NCI-H2081 (cell line): ENCODE measurements at regions not wholly inside any gene's neighbourhood (a gene's known extent, or its start where the extent isn't known, plus 50 kb on each side); places are given as distances from the start of the nearest gene placed in this dataset.
"Not testable (repeated sequence)": the region's sequence is repeated elsewhere in the genome, so short reads cannot be mapped to it uniquely, and the experiment has no call there.

ENCODE experiments used
- DNase-seq, 2 experiments: peaks; one replicate each; lab custom pipeline; 2025; lab: John Stamatoyannopoulos, UW

DNA sequence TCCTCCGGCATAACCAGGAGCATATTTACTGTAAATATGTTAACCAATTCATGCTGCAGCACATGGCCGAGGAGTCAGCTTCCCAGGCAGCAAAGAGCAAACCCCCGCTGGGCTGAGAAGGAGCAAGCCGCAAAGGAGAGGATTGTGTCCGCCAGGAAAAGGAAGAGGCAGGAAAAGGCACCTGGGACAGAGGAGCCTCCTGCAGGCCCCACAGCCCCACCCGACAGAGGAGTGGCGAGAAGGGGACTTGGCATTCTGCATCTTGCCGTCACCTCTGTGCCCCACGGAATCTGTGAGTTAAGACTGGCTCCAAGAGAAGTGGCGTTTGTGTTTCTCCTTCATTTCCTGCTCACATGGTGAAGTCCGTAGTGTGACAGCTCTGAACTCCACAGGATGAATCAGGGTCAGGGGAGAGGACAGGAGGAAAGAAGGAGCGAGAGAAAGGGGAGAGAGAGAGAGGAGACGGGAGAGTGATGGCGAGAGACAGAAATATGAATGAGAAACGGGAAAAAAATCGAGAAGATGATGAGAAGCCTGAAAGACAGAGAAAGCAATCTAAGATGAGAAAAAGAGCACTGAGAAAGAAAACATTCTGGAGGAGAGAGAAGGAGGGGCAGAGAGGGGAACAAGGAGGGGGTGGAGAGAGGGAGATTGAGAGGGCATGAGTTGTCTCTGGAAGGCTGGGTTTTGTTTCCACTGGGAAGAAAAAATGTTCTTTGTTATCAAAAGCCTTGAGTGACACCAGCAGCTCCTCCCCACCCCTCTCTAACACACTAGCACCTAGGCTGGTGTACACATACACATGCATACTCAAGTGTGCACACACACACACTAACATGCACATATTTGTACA, 489.6 kb downstream of the MN1 start:
- DNase-seq: no peak

DNA sequence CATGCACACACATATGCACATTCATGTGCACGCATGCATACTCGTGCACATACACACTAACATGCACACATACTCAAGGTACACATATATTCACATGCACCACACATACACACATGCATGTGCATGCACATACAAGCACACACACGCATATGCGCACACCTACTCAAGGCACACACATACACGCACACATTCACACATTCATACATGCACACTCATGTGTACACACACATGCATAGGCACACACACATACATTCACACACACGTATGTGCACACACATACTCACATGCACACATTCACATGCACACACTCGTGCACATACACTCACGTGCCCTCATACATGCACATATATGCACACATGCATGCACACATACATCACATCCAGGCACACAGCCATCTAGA, 489.0 kb downstream of the MN1 start:
- no peak for DNase-seq

DNA sequence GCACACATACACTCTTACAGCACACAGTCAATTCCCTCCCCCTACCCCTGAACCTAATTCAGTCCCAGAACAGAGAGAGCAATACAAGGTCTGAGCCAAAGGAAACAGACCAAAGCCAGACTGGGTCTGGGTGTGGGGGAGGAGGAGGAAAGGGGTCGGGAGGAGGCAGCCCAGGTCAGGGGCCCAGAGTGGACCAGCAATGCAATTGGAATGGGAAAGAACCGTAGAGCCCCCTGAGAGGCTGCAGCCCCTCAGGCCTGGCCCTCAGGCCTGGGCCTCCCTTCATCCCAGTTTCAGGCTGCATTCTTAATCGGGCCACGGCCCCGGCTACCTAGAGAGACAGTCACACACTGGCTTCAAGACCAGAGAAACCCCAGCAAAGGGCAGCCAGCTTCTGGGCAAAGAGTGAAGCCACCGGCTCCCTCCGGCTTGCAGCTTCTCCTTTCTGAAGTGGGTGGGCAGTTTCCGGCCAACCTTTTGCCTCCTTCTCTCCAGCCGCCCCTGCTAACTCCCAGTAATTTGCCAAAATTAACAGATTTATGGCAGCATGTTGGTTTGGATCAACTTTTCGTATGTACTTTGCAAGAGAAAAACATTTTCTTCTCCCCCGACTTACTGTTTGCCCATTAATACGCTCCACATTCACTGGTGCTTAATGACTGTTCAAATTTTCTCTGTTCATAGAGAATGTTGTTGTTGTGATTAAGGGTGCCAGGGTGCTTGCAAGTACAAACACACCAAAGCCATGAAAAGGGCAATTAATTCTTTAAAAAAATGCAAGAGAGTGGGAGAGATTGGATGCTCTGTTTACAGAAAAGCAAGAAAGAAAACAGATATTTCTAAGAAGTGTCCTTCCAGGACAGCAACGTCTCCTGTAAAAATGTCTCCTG, 488.3 kb downstream of the MN1 start:
- no peak for DNase-seq

DNA sequence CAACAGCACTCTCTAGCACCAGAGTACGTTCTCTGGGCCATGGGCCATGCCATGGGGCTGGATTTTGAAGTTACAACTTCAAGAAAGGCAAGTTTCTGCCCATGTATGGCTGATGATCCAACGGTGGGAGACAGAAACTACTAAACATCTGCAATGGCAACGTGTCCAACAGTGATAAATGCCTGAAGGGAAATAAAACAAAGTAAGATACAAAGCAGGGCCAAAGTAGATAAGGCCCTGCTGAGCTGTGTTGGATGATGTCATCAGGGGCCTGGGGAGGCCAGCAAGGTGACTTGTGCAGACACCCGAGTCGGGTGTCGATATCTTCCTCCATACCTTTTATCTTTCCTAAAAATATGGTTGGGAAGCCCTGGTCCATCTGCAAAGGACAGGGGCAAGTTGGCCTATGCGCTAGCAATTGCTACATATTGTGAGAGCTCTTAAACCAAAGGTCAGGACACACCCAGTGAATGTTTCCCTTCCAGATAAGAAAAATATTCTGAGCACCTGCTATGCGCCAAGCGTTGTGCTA, 487.2 kb downstream of the MN1 start:
- no peak for DNase-seq

DNA sequence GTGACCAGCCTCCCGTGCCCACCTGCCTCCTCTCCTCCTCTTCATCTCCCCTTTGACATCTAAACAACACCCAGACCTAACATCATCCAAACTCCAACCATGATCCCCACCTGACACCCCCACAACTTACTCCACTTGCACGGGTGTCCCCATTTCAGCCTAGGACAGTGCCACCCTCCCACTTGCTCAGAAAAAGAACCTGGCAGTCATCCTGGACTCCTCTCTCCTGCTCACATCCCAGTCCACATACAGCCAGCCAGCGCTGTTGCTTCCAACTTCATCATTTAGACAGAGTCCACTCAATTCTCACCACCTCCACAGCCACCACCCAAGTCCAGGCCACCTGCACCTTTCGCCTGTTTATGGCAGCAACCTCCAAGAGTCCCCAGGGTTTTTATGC, 485.7 kb downstream of the MN1 start:
- no peak for DNase-seq

DNA sequence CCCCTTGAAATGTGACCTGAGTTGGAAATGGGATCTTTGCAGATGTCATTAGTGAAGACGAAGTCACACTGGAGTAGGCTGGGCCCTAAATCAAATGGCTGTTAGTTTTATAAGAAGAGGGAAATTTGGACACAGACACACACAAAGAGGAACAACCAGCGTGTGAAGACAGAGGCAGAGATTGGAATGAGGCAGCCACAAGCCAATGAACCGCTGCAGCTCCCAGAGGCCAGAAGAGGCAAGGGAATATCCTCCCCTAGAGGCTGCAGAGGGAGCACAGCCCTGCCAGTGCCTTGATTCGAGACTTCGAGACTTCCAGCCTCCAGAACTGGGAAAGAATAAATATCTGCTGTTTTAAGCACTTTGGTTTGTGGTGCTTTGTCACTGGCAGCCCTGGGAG, 484.5 kb downstream of the MN1 start:
- no peak for DNase-seq

GRCh38 chr22:27317971-27318428, 483.6 kb downstream of the MN1 start:
- no peak for DNase-seq

DNA sequence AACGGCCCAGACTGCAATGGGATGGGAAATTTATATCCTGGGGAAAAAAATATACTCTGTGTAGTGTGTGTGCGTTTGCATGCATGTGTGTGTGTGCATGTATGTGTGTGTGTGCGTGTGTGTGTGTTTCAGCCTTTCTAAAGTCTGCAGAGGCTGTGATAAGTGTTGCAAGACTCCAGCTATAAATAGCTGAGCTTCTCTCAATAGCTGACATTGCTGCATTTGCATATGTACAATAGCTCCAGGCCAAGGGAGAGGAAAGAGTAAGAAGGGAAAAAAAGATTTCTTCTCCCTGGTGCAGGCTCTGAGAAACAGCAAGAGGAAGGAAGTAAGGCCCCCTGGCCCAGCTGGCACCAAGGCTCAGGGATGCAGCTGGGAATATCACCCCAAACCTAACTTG, 483.0 kb downstream of the MN1 start:
- DNase-seq: no peak

DNA sequence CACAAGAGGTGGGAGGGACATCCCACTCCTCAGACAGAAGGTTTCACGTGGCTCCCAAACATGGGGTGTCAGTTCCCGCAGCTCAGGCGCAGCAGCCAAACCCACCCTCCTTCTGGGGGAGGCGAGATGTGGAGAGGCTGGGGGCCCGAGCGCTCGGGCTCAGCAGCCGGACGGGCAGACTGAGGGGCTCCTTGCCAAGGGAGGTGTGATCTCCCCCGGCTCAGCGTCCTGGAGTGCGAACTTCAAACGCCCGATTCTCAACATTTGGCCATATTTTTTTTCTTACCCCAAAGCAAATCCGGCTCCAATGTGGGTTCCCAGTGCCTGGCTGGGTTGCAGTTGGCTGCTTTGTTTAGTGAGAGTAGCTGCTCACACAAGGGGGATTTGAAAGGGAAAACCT, 477.9 kb downstream of the MN1 start:
- no peak for DNase-seq

DNA sequence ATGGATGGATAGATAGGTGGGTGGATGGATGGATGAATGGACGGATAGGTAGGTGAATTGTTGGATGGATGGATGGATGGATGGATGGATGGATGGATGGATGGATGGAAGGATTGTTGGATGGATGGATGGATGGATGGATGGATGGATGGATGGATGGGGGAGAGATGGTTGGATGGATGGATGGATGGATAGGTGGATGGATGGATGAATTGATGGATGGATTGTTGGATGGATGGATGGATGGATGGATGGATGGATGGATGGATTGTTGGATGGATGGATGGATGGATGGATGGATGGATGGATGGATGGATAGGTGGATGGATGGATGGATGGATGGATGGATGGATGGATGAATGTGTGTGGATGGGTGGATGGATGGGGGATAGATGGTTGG, 476.6 kb downstream of the MN1 start:
- not testable (repeated sequence) for DNase-seq

DNA sequence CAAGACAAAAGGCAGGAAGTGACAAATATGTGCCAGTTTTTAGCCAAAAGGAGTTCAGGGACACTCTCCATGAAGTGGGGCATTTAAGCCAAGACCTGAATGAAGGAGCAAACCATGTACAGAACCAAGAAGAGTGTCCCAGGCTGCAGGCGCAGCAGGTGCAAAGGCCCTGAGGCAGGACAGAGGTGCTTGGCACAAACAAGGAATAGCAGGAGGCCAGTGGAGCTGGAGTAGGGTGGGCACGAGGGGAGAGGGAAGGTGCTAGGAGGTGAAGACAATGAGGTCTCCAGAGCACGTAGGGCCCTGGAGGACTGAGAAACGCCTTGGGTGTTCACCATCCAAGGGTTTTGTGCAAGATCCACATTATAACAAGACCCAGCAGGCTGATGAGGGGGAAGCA, 474.1 kb downstream of the MN1 start:
- DNase-seq: no peak

DNA sequence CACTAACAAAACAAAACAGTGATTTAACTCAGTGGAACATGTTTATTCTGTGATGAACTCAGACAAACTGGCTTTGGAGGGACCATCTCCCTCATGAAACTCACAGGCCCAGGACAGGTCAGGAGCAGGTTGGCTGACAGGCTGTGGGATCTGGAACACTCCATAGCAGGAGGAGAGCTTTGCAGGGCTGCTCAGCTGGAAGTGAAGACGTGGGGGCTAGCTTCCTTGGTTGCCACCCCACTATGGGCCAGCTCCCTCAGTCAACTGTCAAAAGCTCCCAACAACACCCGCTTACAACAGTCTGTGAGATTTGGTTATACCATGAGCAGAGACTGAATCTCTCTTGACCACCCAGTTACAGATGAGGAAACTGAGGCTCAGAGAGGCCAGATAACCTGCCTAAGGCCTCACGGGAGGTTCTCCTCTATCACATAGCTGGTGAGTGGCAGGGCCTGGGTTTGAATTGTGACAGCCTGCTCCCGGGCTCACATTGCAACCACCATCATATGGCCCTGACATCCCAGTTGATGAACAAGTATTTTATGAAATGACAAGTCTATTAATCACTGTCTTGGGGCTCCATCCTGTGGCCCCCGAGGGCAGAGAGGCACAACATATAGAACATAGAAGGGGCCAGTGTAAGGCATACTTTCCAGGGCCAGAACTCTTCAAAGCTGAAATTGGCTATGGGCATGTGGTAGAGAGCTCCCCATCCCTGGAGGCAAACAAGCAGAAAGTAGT, 473.4 kb downstream of the MN1 start:
- DNase-seq: no peak

DNA sequence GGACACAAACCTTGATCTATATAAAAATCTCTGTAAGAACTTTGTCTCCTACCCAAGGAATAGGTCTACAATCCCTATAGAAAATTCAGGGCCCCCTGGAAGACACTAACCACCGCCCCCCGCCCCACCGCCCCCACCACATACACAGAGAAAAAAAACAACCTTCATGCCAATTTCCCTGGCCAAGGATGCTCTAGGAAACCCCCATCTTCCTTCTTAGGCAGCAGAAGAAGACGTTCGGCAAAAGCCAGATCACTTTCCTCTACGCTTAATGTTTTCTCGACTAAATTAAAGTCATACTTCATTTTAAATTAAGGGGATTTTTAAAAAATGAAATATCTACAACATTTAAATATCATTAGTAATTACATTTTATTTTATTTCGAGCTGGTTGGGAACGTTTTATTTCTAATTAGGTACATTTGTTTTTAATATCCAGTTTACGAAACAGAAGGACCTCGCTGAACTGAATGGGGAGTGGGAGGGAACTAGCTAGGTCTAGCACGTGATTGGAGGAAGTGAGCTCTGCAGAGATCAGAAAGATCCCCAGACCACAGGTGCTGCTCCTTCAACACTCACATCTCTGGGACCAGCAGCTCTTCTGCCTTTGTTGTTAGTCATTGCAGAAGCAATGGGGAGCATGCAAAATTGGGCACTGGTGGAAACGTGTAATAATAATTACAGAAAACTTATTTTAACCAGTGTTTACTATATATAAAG, 472.3 kb downstream of the MN1 start:
- DNase-seq: no peak

DNA sequence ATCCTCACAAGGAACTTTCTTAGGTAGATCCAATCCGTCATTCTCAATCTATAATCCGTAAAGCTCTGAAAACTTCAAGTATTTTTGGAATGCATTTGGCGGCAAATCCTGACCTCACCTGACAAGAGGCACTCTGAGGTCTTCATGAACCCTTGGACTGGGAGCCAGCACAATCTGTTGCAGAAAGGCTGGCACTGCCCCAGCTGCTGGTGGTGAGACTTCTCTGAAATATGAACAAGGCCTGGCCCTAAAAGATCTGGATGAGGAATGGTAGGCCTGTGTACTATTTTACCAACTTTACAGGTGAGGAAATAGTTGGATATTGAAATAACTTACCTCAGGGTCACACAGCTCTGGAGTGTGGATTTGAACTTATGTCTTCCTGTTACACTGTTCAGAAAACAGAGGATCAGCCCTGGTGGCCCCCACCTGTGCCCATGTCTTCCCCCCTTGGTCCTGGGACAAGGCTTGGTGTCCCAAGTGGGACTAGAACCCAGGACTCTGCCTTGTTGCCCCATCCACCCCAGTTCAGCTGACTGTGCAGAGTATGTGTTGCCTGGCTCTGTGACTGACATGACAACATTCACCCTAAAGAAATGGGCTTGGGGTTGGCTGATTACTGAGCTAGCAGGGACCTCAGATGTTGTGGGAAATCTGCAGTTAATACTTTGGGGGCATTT, 471.4 kb downstream of the MN1 start:
- no peak for DNase-seq

GRCh38 chr22:27331526-27332281, 469.9 kb downstream of the MN1 start:
- peak in 1 of 2 experiments; percentile 22 for DNase-seq

DNA sequence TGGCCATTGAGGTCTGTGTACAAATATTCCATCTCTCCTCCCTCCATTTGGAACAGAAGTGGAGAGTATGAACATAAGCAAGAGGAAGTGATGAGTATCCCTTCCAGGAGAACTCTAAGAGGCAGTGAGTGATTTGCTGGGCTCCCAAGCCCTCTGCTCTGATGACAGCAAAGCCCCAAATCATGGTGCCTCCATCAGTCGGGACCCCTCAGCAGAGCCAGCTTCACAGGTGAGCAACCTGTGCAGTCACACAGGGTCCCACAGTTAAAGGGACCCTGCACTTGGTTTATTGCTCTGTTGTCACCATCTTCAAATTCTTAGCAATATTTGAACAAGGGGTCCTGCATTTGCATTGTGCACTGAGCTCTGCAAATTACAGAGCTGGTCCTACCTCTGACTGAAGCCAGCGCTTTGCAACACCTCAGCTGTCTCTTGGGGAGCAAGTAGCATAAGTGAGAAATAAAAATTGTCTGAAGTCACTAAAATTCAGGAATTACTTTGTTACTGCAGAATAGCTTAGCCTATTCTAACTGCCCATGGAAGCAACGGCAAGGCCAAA, 466.4 kb downstream of the MN1 start:
- DNase-seq: no peak

DNA sequence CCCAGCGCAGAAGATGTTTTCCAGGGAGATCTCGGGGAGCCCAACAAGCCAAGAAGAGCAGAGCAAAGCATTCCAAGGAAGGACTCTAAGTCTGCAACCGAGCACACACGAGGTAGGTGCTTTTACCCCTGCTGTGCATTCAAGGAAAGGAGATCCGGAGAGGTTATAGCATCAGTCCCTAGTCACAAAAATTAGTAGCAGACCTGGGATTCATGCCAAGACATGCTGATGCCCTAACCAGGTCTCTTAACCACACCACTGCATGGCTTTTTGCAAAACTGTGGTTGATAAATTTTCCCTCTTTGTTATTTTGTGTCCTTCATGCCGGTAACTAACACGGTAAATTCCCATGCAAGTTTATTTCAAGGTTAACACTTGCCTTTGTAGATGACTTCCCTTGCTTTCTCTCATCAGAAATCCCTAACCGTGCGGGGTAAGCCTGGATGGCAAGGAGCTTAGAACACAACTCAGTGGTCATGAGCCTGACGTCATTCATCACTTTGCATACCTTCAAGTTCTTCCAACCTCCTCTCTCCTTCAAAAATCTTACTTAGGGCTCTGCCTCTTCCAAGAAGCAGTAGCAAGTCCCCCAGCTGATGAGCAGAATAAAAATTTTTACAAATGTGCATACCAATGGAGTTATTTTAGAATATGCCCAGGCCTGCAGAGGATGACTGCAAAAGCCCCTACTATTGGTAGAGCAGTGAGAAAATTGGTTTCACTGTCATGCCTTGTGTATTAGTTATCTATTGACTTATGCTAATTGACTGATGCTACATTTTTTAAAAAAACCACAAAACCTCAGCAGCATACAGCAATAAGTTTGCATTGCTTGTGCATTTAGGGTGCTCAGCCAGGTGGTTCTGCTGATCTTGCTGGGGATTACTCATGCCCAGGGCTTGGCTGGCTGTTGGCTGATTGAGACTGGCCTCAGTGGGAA, 465.1 kb downstream of the MN1 start:
- no peak for DNase-seq

DNA sequence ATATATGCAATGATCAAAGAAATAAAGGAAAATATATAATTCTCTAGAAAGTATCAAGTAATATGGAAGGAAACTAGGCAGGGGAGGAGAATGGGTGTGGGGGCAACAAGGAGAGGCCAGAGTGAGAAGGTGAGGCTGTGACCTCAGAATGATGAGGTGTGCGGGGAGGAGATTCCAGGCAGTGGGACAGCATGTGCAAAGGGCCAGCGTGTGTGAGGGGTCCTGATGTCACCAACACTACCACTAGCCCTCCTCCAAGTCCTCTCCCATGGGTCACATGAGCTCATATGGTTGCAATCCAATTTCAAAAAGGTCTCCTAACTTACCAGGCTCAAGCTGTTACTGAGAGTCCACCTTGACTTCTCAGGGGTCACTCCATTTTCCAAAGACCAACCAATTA, 463.9 kb downstream of the MN1 start:
- DNase-seq: no peak

DNA sequence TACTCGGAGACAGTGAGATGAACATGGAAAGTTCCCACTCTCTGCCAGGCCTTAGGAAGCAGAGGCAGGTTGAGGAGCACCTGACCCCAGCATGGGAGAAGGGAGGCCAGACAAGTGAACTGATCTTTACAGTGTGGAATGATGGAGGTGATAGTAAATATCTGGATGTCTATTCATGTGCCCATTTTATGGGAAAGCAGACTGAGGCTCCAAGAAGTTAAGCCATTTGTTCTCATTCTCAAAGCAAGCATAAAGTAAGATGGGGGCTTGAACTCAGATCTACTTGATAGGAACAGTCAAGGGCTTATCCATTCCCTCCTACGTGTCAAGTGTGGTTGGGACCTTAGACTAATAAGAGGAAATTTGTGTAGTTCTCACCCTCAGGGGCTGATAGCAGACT, 461.5 kb downstream of the MN1 start:
- DNase-seq: no peak
